Peyer's patch (tissue), 4 donors: ENCODE measurements at regions not wholly inside any gene's neighbourhood (a gene's known extent, or its start where the extent isn't known, plus 50 kb on each side); places are given as distances from the start of the nearest gene placed in this dataset.
"Not testable (repeated sequence)": the region's sequence is repeated elsewhere in the genome, so short reads cannot be mapped to it uniquely, and the experiment has no call there.

Source experiments
- CTCF ChIP-seq, 6 experiments: fragments of 450-650 bp in 4 of 6; fragments of 200-600 bp in 2 of 6; sonication (generic) in 1 of 6; IDR thresholded peaks; one replicate each; pipeline ENCODE4 v1.5.1; 2017 to 2019; ENCODE audit warnings: antibody characterized with exemption in 6 of 6, mild to moderate bottlenecking in 3 of 6, moderate library complexity in 1 of 6
- POLR2A ChIP-seq, 2 donors: fragments of 450-650 bp; IDR thresholded peaks; one replicate each; pipeline ENCODE4 v1.5.1; 2017; ENCODE audit warnings: antibody characterized with exemption in 2 of 2, mild to moderate bottlenecking in 2 of 2, moderate library complexity in 2 of 2

GRCh38 chr1:829932-830331 is 93.8 kb upstream of the SAMD11 start:
- TF ChIP-seq POLR2A, CTCF (IDR thresholded peaks at IDR 0.05): not testable (repeated sequence)
